ENCODE measurements at regions not wholly inside any gene's neighbourhood (a gene's known extent, or its start where the extent isn't known, plus 50 kb on each side); places are given as distances from the start of the nearest gene placed in this dataset.

GRCh38 chr4:45100956-45101818, 374.8 kb upstream of the GNPDA2 start:
- Histone ChIP-seq H3K9ac (ENCODE audit: low read depth in 1 of 2, low read length in 2 of 2) (no peak overlapping the region), H3K4me3 (ENCODE audit: low read depth in 1 of 3, low read length in 3 of 3) (no peak overlapping the region), H3K9me3 (ENCODE audit: control insufficient read depth in 4 of 4, low read length in 3 of 4) (no peaks in the 10 kb centered on the region), H3K36me3 (ENCODE audit: control insufficient read depth in 4 of 4, insufficient read depth in 3 of 4, low read depth in 1 of 4, low read length in 3 of 4) (no peaks in the 10 kb centered on the region), H3K4me1 (ENCODE audit: control insufficient read depth in 4 of 4, insufficient read depth in 4 of 4, low read length in 3 of 4) (no peaks in the 10 kb centered on the region), H3K27me3 (ENCODE audit: control insufficient read depth in 4 of 4, insufficient read depth in 4 of 4, low read length in 3 of 4) (no peaks in the 10 kb centered on the region), H3K27ac (ENCODE audit: low read depth in 1 of 2, low read length in 2 of 2) (no peak overlapping the region)
- TF ChIP-seq HNF4A (conservative IDR thresholded peaks at IDR 0.05) = no peak
- DNase-seq (ENCODE audit: low spot score) = no peak
- WGBS = 80% methylated on average over 6 of the region's 6 CpGs

GRCh38 chr4:45099471-45099870, 373.1 kb upstream of the GNPDA2 start:
- WGBS = 76% methylated on average over 1 of the region's 1 CpG
- no peak for DNase-seq (ENCODE audit: low spot score)
- no peak for TF ChIP-seq FOXA2 (IDR thresholded peaks at IDR 0.05)
- no peak for TF ChIP-seq RXRA (IDR thresholded peaks at IDR 0.05)
- TF ChIP-seq ZBTB33 (IDR thresholded peaks at IDR 0.05) = no peak
- TF ChIP-seq NR2F2 (IDR thresholded peaks at IDR 0.05) = no peak
- no peak for TF ChIP-seq HNF4G (IDR thresholded peaks at IDR 0.05)
- no peak for TF ChIP-seq REST (IDR thresholded peaks at IDR 0.05)
- no peak for TF ChIP-seq TAF1 (conservative IDR thresholded peaks at IDR 0.05)
- no peak for TF ChIP-seq EGR1 (IDR thresholded peaks at IDR 0.05; ENCODE audit: low read depth in 2 of 2)
- Histone ChIP-seq H3K4me3 (ENCODE audit: low read depth in 1 of 3, low read length in 3 of 3) (no peak overlapping the region), H3K27me3 (ENCODE audit: control insufficient read depth in 4 of 4, insufficient read depth in 4 of 4, low read length in 3 of 4) (peaks cover 0 to under 1% (median 0%) of the 10 kb centered on the region in 4 donors), H3K27ac (ENCODE audit: low read depth in 1 of 2, low read length in 2 of 2) (no peak overlapping the region), H3K9ac (ENCODE audit: low read depth in 1 of 2, low read length in 2 of 2) (no peak overlapping the region), H3K4me1 (ENCODE audit: control insufficient read depth in 4 of 4, insufficient read depth in 4 of 4, low read length in 3 of 4) (no peaks in the 10 kb centered on the region), H3K9me3 (ENCODE audit: control insufficient read depth in 4 of 4, low read length in 3 of 4) (no peaks in the 10 kb centered on the region), H3K36me3 (ENCODE audit: control insufficient read depth in 4 of 4, insufficient read depth in 3 of 4, low read depth in 1 of 4, low read length in 3 of 4) (no peaks in the 10 kb centered on the region)

GRCh38 chr4:45094684-45095083, 368.3 kb upstream of the GNPDA2 start:
- Histone ChIP-seq H3K27me3 (ENCODE audit: control insufficient read depth in 4 of 4, insufficient read depth in 4 of 4, low read length in 3 of 4) (peaks cover 0 to 2% (median 0%) of the 10 kb centered on the region in 4 donors), H3K4me3 (ENCODE audit: low read depth in 1 of 3, low read length in 3 of 3) (no peak overlapping the region), H3K9ac (ENCODE audit: low read depth in 1 of 2, low read length in 2 of 2) (no peak overlapping the region), H3K27ac (ENCODE audit: low read depth in 1 of 2, low read length in 2 of 2) (no peak overlapping the region), H3K36me3 (ENCODE audit: control insufficient read depth in 4 of 4, insufficient read depth in 3 of 4, low read depth in 1 of 4, low read length in 3 of 4) (no peaks in the 10 kb centered on the region), H3K9me3 (ENCODE audit: control insufficient read depth in 4 of 4, low read length in 3 of 4) (peaks cover 0 to 2% (median 0%) of the 10 kb centered on the region in 4 donors), H3K4me1 (ENCODE audit: control insufficient read depth in 4 of 4, insufficient read depth in 4 of 4, low read length in 3 of 4) (no peaks in the 10 kb centered on the region)
- no peak for DNase-seq (ENCODE audit: low spot score)
- TF ChIP-seq HNF4A (conservative IDR thresholded peaks at IDR 0.05) (no peak), MAX (IDR thresholded peaks at IDR 0.05) (no peak), HNF4G (IDR thresholded peaks at IDR 0.05) (no peak), SP1 (IDR thresholded peaks at IDR 0.05) (no peak), NR2F2 (IDR thresholded peaks at IDR 0.05) (no peak), YY1 (IDR thresholded peaks at IDR 0.05) (no peak), ATF3 (IDR thresholded peaks at IDR 0.05) (no peak), TAF1 (conservative IDR thresholded peaks at IDR 0.05) (no peak), FOXA2 (IDR thresholded peaks at IDR 0.05) (no peak), REST (IDR thresholded peaks at IDR 0.05) (no peak), ZBTB33 (IDR thresholded peaks at IDR 0.05) (no peak), JUND (IDR thresholded peaks at IDR 0.05) (no peak), EGR1 (IDR thresholded peaks at IDR 0.05; ENCODE audit: low read depth in 2 of 2) (no peak)
- WGBS = 67% methylated on average over 3 of the region's 3 CpGs

All from liver (tissue), 7 donors.